ENCODE measurements at regions not wholly inside any gene's neighbourhood (a gene's known extent, or its start where the extent isn't known, plus 50 kb on each side); places are given as distances from the start of the nearest gene placed in this dataset.
"Not testable (repeated sequence)": the region's sequence is repeated elsewhere in the genome, so short reads cannot be mapped to it uniquely, and the experiment has no call there.

DNA sequence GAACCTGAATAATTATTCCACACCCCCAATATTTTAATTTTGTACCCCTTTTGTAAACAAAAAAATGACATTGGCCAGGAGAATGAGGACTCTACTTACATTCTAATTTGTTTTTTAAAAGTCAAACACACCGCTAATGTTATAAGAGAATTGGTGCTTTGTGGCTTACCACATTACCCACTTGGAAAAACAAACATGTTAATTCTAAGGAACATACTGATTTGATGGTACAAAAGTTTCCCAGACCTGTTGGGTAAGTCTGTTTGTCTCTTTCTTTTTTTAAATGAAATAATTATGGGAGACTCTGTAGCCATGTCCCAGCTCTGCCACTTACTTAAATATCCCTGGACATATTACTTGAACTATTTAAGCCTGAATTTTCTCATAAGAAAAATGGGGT lies 352.5 kb upstream of the C2CD4B start:
- no peak for DNase-seq

DNA sequence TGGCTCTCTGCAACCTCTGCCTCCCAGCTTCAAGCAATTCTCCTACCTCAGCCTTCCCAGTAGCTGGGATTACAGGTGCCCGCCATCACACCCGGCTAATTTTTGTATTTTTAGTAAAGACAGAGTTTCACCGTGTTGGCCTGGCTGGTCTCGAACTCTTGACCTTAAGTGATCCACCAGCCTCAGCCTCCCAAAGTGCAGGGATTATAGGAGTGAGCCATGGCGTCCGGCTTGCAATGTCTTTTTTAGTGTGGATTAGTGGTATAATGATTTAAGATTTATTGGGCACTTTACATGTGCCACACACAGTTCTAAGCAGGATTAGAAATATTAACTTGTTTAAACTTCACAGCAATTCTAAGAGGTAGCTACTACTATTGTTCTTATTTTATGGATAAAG lies 353.6 kb upstream of the C2CD4B start:
- not testable (repeated sequence) for DNase-seq

DNA sequence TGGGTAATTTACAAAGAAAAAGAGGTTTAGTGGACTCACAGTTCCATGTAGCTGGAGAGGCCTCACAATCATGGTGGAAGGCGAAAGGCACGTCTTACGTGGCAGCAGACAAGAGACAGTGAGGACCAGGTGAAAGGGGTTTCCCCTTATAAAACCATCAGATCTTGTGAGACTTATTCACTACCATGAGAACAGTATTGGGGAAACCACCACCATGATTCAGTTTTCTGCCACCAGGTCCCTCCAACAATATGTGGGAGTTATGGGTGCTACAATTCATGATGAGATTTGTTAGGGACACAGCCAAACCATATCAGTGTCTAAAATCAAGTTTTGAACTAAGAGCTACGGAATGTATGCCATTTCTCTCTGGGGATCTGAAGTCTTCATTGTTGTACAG lies 354.8 kb upstream of the C2CD4B start:
- DNase-seq, result no peak

DNA sequence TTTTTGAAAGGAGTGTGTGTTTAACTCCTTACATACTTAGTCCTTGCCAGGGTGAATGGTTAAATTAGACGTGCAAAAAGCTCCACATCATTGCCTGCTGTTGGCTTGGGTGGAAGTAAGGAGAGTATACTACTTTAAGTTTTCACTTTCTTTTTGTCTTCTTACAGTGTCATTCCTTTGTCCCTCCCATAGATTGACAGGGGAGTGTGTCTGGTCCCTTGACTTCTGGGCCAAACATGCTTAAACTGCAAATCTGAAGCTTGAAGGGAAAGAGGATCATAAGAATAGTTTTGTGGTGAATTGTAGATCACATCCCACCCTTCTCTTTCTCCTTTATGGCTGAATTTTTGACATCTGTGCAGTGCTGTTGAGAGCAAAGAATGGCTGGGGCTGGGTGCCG lies 355.8 kb upstream of the C2CD4B start:
- no peak for DNase-seq

DNA sequence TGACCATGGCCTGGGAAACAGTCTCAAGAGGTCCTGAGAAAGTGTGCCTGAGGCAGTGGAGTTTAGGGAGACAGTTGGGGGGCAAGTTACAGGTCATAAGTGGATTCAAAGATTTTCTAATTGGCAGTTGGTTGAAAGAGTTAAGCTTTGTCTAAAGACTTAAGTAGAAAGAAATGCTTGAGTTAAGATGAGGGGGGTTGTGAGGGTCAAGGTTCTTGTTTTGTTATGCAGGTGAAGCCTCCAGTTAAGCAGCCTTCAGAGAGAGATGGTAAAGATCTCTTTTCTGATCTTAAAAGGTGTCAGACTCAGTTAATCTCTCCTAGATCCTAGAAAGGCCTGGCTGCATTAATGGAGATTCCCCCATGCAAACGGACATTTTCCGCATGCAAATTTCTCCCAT lies 356.3 kb upstream of the C2CD4B start:
- no peak for DNase-seq

DNA sequence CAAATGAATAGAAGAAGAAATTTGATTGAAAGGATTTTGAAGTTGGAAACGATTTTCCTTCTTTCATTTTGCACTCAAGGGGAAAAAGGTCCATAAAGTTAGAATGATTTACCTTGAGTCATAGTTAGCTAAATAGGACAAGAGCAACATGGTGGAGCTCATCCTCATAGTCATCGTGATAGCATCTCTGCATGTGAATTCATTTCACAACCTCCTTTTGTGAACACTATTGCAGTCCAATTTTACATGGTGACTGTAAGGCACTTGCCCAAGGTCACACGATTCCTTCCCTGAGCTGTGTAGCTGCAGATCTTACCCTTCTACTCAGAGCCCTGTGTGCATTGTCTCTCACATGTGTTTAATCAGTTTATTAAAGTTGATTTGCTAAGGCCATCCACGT lies 359.8 kb upstream of the C2CD4B start:
- no peak for DNase-seq

DNA sequence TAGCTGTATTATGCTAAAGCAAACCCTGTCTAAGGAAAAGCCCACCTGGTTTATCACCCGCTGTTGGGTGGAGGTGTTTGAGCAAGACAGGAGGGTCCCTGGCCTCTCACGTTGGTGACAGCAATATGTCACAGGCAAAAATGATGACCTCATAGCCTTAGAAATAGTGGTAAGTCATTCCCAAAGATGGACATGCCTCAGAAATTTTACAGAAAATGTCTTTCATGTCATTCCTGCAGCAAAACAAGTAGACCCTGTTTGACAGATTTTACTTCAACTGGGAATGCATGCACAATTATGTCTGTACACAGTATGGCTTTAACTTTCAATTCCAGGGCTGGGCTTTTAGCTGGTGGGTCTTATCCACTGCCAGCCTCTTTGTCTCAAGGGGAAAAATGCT lies 362.3 kb upstream of the C2CD4B start:
- no peak for DNase-seq

DNA sequence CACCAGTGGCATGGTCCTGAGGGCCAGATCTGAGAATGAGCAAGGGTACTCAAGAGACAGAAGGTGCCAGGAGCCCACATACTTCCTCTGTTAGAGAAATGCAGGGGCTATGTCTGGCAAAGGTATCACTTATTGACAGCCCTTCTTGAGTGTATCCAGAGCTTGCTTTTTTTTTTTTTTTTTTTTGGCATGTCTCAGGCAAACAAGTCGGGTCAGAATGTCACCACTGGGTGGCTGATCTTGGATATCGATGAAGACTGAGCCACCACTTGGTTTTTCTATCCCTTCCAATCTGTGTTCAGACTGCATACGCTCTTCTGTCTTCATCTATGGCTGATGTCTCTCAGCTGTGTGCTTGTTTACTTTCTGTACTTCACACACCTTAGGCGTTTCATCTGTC lies 363.4 kb upstream of the C2CD4B start:
- no peak for DNase-seq

DNA sequence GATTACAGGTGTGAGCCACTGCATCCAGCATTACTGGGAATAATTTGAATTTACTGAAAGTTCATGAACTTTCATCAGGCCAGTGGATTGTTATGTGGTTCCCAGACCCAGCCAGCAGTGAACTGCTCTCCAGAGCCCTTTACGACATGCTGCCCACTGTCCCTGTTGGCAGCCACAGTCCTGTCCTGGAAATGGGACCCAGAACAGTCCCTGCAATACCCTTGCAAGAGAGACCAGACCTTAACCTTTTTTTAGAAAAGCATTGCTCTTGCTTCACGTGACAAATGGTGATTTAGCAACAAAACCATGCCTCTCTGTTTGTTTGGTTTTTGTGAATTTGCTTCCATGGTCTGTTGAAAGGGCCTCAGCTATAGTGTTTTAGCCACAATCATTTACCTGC lies 367.3 kb upstream of the C2CD4B start:
- no peak for DNase-seq

DNA sequence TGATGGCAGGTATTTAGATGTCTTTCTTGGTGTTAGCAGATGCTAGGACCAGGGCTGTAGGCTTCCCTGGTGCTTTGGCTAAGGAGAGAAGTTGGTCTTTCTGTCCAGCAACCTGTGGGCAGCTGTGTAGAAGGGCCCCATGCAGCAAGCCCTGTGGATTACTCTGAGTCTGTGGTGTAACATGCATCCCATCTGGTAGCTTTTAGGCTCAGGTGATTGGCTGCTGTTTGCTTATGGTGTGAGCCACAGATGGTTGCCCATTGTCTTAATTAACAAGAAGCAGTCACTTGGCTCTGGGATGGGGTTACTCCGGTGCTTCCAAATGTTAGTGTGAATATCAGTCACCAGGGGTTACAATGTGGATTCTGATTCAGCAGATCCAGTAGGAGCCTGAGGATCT lies 368.6 kb upstream of the C2CD4B start:
- no peak for DNase-seq

DNA sequence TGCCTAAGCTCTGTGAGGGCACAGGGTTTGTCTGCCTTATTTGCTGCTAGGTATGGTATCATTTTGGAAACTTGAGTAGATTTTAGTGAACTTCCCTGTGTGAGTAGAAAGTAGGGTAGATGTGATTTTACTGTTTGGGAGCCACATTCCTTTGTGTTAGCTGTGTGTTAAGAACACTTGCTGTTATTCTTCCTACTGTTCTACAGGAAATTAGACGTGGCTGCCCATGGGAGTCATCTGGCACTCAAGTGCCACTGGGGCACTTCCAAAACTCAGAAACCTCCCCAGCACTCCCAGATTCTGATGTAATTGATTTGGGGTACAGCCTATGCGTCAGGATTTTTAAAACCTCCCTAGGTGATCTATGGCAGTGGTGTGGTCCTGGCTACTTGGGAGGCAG lies 369.9 kb upstream of the C2CD4B start:
- DNase-seq, result no peak

DNA sequence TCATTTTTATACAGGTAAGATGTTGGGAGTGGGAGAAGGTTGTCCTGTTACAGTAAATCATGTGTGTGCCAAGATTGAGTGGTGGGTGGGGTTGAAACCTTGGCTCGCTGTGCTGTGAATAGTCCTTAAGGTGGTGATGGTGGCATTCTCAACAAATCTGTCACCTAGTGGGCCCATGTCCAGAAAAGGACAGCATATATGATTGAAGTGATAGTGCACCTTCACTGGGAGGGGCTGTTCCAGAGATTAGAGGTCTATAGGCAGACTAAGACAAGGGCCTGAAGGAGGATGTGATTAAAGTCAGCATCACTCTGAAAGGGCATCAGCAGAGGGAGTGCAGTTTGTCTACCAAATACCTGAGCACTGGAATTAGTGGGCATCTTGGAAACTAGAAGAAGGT lies 374.2 kb upstream of the C2CD4B start:
- no peak for DNase-seq

DNA sequence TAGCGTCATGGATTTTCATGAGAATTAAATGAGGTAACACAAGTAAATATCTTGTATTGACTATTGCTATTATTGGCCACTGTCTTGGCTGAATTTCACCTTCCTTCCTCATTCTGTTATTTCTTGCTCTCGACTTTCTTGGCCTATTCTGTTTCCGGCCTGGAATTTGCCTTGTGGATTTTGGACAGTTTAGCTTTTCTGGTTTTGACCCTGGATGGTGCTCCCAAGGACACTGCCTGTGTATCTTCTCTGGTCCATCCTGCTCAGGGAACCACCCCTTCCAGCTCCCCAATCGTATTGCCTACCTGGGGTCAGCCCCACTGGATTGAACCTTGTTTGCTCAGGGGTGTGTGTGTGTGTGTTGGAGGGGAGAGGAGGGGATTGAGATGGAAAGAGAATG lies 376.2 kb upstream of the C2CD4B start:
- no peak for DNase-seq

DNA sequence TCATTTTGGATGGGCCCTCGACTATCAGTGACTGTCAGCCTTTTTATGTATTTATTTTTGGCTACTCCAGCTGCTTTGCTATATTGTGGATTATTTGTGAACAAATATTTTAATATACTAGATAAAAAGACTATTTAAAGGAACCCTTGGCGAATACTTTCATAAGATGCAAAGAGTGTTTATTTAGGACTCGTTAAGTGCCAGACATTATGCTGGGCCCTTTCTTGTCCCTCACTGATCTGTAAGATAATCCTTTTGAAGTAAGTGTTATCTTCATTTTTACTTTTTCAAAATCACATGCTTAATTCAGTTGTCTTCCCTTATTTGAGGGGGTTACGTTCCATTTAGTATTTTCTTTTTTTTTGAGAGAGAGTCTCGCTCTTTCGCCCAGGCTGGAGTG lies 376.8 kb upstream of the C2CD4B start:
- no peak for DNase-seq

DNA sequence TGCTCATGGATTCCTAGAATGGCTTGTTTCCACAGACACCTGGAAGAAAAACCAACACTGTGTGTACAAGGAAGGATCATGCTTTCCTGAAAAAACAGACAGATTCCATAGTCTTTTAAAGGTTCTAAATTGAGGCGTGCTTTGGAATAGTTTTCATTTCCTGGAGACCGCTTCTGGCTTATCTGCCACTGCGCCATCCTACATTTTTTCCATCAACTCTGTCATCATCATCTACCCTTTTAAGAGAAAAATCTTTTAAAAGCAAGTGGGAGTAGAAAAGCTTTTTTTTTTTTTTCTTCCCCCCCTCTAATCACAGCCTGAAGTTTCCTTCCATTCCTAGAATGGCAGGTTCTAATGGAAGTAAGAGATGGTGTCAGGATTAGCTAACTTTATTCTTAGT lies 379.4 kb upstream of the C2CD4B start:
- no peak for DNase-seq

DNA sequence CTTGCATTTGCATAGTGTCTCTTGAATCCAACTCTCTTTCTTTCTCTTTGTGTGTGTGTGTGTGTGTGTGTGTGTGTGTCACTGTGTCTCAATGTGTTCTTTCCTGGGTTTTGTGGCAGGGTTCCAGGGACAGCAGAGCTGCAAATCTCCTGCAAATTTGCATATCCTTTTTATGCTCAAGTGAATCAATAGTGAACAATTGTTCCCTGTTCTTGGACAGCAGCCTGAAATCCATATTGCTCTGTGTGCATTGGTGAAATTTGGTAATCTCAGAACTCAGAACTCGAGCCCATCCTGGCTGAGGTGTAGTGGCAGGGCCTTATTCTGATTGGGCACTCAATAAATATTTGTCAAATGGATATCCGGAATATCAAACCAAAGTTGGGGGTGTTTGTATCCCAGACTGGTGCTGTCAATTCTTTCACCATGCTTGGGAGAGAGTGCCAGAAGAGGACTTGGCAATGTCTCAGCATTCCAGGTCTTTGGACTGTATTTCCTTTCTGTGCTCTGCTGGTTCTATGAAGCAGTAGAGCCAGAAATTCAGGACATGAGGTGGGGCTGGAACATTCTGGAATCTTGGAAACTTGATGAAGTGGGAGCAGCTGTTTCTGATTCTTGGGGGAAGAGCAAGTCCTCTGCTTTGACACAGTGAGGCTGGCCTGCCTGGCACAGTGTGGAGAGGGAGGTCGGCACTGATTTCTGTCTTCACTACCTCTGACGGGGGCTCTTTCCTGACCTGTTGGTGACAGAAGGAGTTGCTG lies 380.6 kb upstream of the C2CD4B start:
- DNase-seq, result no peak

DNA sequence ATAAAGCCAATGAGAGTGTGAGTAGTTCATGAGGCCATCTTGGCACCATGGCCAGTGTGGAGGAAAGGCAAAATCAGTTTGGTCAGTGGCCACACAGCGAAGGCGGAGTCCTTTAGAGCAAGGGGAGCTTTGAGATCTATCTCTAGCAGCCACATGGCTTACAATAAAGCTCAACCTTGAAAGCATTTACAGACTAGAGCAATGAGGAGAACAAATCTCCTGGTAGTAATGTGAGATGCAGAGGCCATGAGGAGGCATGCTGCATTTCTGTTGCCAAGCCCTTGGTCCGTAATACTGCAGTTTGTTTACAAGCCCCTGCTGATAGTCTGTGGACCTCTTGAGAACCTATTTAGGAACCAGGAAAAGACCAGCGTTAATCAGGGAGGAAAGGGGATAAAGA lies 381.5 kb upstream of the C2CD4B start:
- no peak for DNase-seq

DNA sequence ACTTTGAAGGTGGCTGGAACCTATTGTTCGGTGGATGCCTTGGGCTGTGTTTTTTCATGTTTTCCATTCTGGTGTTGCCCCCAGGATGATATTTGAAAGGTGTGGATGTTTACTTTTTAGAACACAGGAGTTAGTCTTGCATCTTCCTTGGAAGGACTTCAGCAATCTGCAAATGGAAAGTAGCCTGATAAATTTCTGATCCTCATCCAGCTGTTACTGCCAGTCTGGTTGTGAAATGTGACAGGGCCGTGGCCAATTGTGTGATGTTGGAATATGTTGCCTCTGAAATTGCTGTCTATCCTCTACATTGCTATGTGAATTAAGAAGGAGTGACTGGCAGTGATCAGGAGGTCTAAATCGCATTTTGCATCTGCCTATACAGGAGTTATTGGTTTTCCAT lies 382.5 kb upstream of the C2CD4B start:
- no peak for DNase-seq

DNA sequence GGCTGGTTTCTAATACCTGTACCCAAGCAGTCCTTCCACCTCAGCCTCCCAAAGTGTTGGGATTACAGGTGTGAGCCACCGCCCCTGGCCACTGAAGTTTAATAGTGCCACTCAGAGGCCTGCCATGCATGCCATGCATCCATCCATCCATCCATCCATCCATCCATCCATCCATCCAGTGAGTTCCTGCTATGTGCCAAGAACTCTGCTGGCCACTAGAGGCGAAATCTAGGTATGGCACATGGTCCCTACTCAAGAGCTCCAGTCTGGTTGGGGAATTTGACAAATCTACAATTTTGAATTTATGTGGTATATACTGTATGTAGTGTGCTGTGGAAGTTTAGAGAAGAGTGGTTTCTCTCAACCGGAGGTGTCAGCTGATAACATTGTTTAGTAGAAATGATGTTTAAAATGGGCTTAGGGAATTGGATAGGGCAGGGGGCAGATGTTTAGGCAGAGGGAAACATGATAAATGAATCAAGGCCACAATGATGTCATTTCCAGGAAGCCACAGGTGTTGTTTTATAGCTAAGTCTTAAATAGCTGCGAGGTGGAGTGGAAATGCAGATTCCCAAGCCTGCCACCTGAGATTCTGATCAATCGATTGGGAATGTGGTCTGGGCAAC lies 384.4 kb upstream of the C2CD4B start:
- no peak for DNase-seq

DNA sequence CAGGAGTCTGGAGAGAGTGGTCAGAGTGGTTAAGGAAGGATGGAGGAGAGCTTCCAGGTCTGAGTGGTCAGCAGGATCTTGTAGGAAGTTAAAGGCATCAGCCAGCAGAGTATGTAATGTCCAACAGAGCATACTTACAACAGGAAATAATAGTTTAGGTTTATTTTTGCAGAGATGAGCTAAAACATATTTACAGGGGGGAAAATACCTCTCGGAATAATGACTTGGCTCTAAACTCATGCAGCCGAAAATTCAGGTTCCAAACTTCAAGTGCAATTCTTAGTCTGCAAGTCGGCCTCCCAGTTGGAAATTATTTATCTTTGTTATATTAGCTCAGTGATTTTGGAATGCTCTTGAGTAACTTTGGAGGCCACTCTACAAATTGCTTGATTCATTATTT lies 385.0 kb upstream of the C2CD4B start:
- DNase-seq, result no peak

DNA sequence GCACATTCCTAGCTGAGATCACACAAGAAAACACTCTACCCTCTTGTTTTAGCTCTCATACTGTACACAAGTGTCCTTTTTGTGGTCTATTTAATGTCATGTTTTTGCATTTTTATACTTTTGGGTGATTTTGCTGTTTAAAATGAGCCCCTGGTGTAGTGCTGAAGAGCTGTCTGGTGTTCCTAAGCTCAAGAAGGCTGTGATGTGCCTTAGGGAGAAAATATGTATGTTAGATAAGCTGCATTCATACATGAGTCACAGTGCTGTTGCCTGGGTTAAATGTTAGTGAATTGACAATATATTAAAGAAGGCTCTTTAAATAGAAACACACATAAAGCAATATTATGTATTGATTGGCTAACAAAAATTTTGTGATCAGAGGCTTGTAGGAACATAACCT lies 387.4 kb upstream of the C2CD4B start:
- DNase-seq, result no peak

DNA sequence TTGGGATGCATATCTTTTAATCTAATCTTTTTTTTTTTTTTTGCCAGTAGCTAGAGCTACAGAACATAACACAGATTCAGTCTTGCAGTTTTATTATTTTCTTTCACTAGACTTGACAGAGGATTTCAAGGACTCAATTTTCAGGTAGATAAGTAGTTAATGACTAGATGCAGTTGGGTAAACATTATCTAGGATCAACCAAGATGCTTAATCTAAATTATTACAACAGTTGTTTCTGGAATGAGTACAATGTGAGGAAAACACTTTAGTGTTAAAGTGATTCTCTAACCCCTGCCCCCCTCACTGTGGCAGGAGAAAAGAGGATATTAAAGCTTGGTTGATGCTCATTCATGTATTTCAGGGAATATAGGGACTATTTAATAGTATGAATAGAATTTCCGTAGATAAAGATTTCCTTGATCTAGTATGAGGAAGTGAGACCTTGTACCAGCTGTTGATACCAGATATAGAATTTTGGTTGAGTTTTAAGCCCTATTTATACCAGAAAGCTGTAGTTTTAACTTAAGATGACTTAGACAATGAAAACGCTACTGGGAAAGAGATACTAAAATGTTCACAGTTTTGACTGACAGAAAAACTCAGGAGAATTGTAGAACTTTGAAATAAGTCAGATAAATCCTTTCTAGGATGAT lies 389.0 kb upstream of the C2CD4B start:
- DNase-seq, result no peak

DNA sequence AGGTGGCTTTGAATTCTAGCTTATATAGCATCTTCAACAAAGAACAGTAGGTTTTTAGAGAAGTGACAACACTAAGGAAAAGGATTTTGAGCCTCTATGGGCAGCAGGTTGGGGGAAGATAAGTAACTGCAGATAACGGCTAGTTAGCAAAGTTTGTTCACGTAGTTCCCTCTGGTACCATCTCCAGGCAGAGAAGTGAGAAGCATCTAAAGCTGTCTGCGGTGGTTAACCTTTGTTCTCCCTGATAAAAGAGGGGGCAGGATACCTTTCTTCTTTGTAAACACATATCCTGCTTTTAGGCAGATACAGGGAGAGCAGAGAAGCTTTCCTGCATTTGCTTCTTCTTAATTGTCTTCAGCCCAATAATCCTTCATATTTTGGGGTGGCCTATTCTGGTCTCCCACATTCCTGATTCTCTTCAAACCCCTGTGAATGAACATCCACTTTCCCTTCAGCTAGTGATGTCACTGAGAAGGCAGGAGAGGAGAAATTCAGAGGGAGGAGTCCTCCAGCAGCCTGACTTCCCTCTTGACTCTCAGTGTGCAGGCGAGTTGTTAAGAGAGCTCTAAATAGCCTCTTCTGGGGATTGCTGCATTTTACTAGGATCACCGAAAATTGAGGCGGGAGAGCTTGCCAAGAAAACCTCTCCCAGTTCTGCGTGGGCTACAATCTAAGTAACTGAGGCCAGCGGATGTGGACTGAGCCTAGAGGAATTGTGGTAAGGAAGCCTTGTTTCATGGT lies 393.7 kb upstream of the C2CD4B start:
- no peak for DNase-seq

DNA sequence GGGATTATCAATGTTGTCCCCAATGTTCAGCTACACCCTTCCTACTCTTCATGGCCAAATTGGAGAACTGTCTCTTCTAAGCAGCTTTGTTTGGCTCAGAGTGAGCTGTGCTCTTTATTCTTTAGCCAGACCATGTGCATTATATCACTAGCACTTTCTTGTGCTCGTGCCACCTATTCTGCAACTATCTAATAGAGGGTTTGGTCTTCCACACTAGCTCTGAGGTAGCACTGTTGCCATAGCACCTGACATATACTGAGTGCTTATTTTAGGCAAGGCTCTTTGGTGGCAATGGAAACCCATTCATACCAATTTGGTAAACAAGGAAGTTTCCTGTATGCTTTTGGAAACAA lies 394.3 kb upstream of the C2CD4B start:
- DNase-seq, result no peak

Measured in NCI-H1092 (cell line).